HCT116 (cell line): ENCODE measurements at regions not wholly inside any gene's neighbourhood (a gene's known extent, or its start where the extent isn't known, plus 50 kb on each side); places are given as distances from the start of the nearest gene placed in this dataset.

Source experiments
- CTCF ChIP-seq, 3 experiments: fragments of 200-600 bp in 1 of 3; sonication (generic) in 1 of 3; IDR thresholded peaks in 2 of 3; conservative IDR thresholded peaks in 1 of 3; 2 replicates each; pipeline ENCODE4 v1.5.1; 2012 to 2017; ENCODE audit warnings: low read depth in 2 of 3, low read length in 2 of 3, antibody characterized with exemption in 1 of 3, borderline replicate concordance in 1 of 3, control low read depth in 1 of 3, mild to moderate bottlenecking in 1 of 3, mixed read lengths in 1 of 3, mixed run types in 1 of 3, moderate library complexity in 1 of 3; ENCODE audit not compliant: insufficient read depth in 1 of 3
- EZH2 ChIP-seq: fragments of 200-600 bp; sonication (generic); IDR thresholded peaks from 2 replicates; pipeline ENCODE4 v1.6.1; 2017; ENCODE audit warnings: antibody characterized with exemption, mixed run types
- EZH2phosphoT487 ChIP-seq: fragments of 200-600 bp; IDR thresholded peaks from 2 replicates; pipeline ENCODE4 v1.6.1; 2018; ENCODE audit warnings: antibody characterized with exemption, borderline replicate concordance
- MAX ChIP-seq: IDR thresholded peaks from 2 replicates; pipeline ENCODE4 v1.6.1; 2012
- POLR2A ChIP-seq: IDR thresholded peaks from 2 replicates; pipeline ENCODE4 v1.7.0; 2011; ENCODE audit warnings: borderline replicate concordance; ENCODE audit not compliant: insufficient read depth, insufficient read length; ENCODE audit errors: extremely low read depth
- POLR2AphosphoS5 ChIP-seq: IDR thresholded peaks from 2 replicates; pipeline ENCODE4 v1.6.1; 2011; ENCODE audit warnings: mild to moderate bottlenecking, low read depth, low read length, moderate library complexity
- SIN3A ChIP-seq: IDR thresholded peaks from 2 replicates; pipeline ENCODE4 v1.6.1; 2012; ENCODE audit warnings: low read depth
- TCF7L2 ChIP-seq: IDR thresholded peaks from 2 replicates; pipeline ENCODE4 v1.7.0; 2011; ENCODE audit warnings: borderline replicate concordance, inconsistent platforms; ENCODE audit not compliant: insufficient read depth, insufficient read length; ENCODE audit errors: extremely low read depth
- YY1 ChIP-seq: IDR thresholded peaks from 2 replicates; pipeline ENCODE4 v1.6.1; 2011; ENCODE audit warnings: low read length, low read depth, moderate library complexity, mild to moderate bottlenecking; ENCODE audit not compliant: insufficient replicate concordance; ENCODE audit errors: extremely low read depth
- ZBTB33 ChIP-seq: IDR thresholded peaks from 2 replicates; pipeline ENCODE4 v1.6.1; 2011; ENCODE audit warnings: mild to moderate bottlenecking, low read length, moderate library complexity; ENCODE audit not compliant: insufficient replicate concordance; ENCODE audit errors: extremely low read depth
- ZFX ChIP-seq: fragments of 450-650 bp; IDR thresholded peaks from 2 replicates; pipeline ENCODE4 v1.6.1; 2017

DNA sequence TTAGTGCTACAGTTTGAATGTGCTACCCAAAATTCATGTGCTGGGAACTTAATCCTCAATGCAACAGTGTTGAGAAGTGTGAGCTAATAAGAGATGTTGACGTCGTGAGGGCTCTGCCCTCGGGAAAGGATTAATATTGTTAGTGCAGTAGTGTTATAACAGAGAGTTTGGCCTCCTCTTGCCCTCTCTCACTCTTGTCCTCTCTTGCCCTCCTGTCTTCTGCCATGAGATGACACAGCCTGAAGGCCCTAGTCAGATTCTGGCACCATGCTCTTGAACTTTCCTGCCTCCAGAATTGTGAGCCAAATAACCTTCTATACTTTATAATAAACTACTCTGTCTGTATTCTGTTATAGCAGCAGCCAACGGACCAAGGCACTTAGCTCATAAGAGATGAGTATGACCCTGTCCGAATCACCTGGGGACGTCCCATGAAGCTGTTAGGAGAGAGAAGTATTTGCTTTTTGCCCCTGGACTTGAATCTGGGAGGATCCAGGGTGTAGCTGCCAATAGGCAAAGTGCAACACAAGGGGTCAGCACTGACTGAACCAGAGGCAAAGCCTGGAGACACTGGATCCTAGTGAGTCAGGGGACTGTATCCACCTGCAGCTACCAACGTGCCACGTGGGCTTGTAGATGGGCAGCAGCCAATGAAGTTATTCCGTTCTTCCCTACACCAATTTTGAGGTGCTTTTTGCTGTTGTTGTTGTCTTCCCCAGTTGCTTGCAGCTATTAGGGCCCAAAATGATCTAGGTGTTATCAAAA lies 233.7 kb downstream of the THBS2 start:
- TF ChIP-seq POLR2AphosphoS5 = no peak
- peak in 2 of 3 experiments; percentile 28 to 45; a peak in 3 of 6 replicates for TF ChIP-seq CTCF (IDR thresholded peaks at IDR 0.05 in 2 of 3, conservative IDR thresholded peaks at IDR 0.05 in 1 of 3; ENCODE audit: borderline replicate concordance in 1 of 3, insufficient read depth in 1 of 3, low read depth in 2 of 3, low read length in 2 of 3)
- no peak for TF ChIP-seq EZH2phosphoT487
- TF ChIP-seq YY1 = no peak
- TF ChIP-seq POLR2A = no peak
- no peak for TF ChIP-seq ZBTB33
- TF ChIP-seq MAX = no peak
- TF ChIP-seq EZH2 = no peak
- TF ChIP-seq TCF7L2 = no peak
- TF ChIP-seq ZFX = no peak
- no peak for TF ChIP-seq SIN3A
